DND-41 (cell line): ENCODE measurements at regions not wholly inside any gene's neighbourhood (a gene's known extent, or its start where the extent isn't known, plus 50 kb on each side); places are given as distances from the start of the nearest gene placed in this dataset.

ENCODE experiments used
- EZH2 ChIP-seq: IDR thresholded peaks from 3 replicates; pipeline ENCODE4 v1.6.1; 2012; ENCODE audit warnings: borderline replicate concordance, low read depth, mild to moderate bottlenecking, moderate library complexity, low read length, inconsistent platforms; ENCODE audit not compliant: severe bottlenecking
- TF ChIP-seq, protein P1 (sequence below): IDR thresholded peaks from 2 replicates; pipeline ENCODE4 v1.5.1; 2012; ENCODE audit warnings: borderline replicate concordance, low read length, moderate library complexity, mild to moderate bottlenecking; ENCODE audit not compliant: poor library complexity, severe bottlenecking; ENCODE audit errors: extremely low read depth

DNA sequence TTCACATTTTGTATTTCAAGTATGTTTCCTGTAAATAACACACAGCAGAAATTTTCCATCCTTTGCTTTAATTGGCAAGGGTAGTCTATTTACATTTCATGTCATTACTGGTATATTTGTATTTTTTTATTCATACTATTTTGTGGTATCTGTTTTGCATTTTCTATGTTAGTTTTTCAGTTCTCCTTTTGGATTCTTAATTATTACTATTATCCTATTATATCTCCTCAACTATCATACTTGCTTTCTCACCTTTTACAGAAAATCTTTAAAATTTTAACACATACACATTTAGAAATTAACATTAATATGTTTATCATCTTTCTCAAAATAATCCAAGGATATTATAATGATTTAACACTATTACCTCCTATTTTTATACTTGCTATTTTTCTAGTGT, 918.3 kb upstream of the MAP3K7 start:
- TF ChIP-seq, protein P1, sequence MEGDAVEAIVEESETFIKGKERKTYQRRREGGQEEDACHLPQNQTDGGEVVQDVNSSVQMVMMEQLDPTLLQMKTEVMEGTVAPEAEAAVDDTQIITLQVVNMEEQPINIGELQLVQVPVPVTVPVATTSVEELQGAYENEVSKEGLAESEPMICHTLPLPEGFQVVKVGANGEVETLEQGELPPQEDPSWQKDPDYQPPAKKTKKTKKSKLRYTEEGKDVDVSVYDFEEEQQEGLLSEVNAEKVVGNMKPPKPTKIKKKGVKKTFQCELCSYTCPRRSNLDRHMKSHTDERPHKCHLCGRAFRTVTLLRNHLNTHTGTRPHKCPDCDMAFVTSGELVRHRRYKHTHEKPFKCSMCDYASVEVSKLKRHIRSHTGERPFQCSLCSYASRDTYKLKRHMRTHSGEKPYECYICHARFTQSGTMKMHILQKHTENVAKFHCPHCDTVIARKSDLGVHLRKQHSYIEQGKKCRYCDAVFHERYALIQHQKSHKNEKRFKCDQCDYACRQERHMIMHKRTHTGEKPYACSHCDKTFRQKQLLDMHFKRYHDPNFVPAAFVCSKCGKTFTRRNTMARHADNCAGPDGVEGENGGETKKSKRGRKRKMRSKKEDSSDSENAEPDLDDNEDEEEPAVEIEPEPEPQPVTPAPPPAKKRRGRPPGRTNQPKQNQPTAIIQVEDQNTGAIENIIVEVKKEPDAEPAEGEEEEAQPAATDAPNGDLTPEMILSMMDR = no peak
- TF ChIP-seq EZH2 = no peak
